DMS53 treated with DMSO at 0.1 percent for 48 hours (cell line): ENCODE measurements at regions not wholly inside any gene's neighbourhood (a gene's known extent, or its start where the extent isn't known, plus 50 kb on each side); places are given as distances from the start of the nearest gene placed in this dataset.

Source experiments
- DNase-seq: peaks from one replicate; lab custom pipeline; 2025; ENCODE audit not compliant: unreplicated experiment; lab: John Stamatoyannopoulos, UW

DNA sequence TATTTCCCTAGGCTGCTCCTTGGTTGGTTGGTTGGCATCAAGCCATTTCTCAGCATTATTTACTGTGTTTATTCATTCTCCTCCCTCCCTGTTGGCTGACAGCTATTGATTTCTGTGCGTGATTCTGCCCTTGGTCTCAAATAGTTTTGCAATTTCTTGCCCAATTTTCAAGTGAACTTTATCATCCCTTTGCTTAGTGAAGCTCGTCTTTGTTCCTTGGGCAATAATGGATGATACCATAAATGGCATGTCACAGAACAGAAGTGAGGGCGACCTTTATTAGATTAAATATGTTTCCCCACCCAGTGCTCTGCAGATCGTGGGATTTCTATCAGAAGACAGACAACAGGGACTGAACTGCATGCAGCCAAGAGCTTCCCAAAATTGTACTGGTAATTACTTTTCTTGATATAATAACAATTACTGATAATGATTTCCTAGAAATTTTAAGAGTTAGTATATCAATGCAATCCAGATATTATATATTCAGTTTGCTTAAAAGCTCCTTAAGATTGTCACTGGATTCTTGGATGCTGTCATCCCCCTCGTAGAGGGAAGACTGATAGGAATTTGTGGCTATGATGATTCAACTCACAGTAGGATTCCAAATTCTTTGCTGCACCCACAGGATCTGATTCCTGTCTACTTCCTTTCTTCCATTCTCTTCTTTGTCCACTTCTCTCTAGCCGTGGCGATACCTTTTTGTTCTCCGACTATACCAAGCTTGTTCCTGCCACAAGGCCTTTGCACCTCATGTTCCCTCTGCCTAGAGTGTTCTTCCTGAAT, 122.1 kb upstream of the KAZN start:
- DNase-seq = no peak

DNA sequence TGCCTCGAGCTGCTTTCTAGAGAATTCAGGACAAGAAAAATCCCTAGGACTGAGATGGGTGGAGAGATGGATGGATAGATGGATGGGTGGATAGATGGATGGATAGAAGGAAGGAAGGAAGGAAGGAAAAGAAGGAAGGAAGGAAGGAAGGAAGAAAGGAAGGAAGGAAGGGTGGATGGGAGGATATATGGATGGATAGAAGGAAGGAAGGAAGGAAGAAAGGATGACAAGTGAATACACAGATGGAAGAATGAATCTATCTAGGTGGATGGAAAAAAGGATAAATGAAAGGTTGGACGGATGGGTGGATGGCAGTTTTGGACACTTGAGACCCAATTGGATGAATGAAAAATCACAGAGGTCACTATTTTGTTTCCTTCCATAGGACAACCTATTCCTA, 120.4 kb upstream of the KAZN start:
- no peak for DNase-seq

DNA sequence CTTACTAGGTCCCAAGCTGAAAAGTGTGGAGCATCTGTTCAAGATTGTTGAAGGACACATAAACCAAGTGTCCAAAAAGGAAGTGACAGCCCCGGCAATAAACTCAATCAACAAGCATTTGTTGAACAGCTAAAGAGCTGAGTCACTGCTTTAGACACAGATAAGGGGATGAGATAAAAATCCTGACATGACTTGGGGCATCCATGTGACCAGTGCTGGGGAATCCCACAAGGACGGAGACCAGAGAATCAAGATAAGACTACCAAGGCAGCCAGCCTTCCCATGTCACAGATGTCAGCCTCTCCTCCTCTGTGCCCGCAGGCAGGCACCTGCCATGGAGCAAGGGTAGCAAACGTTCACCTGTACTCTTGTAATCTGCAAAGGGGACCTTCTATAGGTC, 118.6 kb upstream of the KAZN start:
- DNase-seq = no peak

DNA sequence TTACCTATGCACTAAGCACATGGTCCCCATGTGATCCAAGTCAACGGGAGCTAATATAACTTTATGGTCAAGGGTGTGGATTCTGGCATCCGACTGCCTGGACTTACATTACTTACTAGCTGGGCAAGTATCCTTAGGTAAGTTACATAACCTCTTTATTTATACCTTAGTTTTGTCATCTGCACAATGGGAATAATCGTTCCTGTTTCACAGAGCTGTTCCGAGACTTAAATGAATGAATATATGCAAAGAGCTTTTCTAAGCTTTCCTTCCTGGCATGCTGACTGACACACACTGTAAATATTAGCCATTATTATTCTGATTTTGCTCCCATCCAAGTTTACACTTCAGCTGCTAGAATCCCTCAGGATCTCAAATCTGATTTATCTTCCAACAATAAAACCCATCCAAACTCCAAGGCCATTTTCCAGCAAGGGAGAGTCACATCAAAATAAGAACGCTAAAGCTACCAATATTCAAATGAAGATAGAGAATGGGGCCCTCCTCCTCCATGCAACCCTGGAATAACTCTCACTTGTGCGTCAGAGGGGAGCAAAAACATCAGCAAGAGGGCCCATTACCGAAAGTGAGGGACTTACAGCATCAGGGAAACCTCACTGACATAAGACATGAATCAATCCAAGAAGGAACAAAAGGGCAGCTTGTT, 115.6 kb upstream of the KAZN start:
- no peak for DNase-seq

DNA sequence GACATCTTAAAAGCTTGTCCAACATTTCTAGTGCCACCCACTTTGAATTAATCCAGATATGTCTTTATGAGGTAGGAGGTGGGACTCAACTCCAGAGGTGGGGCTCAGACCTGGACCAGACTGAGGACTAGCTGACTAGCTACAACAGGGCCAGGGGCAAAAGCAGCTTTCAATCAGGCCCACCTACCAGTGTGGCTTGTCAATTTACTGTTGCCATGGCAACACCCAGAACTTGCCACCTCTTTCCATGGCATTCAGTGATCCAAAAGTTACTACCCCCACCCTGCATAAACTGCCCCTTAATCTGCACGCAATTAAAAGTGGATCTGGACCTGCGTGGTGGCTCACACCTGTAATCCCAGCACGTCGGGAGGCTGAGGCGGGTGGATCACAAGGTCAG, 113.2 kb upstream of the KAZN start:
- DNase-seq = no peak

DNA sequence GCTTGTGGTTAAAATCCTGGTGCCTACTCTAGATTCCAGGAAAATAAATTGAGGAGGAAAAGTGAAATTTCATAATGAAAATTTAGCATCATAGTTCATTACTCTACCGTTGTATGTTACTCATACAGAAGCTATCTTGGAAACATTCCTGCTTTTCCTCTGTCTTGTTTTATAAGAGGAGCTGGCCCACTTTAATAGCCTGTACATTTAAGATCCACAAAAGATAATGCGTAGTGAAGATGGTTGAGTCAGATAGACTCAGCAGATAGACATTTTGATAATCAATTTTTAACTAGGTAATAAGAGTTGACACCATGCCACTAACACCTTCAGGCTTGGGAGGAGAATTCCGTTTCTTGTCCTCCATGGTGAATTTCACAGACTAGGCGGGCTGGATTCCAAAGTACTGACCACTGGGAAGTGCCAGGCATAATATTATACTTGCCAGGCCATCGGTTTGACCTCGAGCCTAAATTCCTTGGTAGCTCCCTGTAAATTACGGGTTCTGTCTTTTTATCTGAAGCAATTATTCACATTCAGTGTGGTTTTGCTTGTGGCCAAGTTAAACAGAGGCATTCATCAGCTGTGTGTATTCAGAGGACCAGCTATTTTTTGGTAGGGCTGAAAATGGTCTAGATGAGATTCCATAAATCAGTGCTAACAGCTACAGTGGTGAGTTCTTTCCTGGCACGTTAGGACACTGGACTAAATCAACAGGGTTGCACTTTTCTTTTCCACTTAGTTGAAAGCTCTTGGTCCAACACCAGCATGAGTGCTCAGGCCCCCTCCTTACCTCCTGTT, 111.9 kb upstream of the KAZN start:
- no peak for DNase-seq

DNA sequence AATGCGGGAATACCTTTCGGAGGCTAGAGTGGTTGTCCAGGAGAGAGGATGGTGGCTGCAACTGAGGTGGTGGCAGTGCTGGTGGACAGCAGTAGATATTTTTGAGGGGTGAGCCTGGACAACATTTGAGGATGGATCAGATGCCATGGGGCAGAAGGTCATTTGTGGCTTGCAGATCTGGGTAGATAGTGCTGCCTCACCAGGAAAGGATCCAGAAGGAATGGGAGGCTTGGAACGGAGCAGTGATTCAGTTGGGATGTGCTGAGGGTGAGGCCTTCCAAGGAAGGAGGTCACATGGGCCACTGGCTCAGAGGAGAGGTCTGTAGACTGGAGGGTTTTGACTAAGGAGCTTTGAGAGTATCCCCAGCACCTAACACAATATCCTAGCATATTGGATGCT, 110.8 kb upstream of the KAZN start:
- no peak for DNase-seq

DNA sequence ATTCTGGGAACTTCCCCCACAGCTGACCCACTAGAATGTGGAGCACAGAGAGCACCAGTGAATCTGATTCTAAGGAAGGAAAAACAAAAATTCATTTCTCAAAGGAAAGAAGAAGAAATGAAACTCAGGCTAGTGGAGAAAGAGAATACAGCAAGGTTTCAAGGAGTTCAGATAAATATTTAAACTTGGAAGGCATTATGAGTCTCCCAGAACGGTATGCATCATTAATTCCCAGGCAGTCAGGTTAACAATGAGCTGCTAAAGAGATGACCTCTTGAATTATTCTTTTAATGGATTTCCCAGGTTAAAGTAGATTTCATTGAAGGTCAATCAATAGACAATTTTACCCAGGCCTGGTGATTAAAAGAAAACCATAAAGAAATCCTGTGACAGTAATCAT, 103.6 kb upstream of the KAZN start:
- DNase-seq = no peak

DNA sequence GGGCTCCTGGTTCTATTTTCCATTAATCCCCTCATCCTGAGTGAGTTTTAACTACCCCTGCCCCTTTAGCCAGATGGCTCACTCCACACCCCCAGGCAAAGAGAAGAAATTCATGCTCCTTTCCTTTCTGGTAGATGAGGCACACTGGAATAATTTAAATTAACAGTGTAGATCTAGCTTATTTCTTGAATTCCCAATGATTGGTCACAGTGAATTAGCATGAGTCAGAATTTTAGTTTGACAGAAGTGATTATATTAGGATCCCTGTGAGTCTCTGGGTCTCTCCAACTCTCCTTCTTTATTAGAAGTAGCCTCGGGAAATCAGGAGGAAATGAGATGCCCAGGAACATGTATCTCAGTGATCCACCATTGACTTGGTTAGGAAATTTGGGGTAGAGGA, 103.1 kb upstream of the KAZN start:
- DNase-seq = no peak

DNA sequence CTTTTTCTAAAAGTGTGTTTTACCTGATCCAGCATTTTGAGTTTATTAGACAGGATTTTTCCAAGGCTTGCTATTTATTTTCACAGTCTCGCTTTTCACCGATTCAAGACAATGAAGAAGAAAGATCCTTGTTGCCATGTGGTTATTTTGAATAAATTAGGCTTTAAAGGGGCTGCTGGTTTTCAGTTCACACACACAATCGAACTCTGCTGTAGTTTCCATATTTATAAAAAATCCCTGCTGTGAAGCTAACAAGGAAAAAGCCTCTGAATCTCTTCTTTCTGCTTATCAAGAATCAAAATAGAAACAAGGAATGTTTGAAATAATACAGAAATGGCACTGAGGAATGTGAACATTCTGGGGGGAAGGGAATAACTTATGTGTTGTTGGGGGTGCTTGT, 102.5 kb upstream of the KAZN start:
- no peak for DNase-seq

DNA sequence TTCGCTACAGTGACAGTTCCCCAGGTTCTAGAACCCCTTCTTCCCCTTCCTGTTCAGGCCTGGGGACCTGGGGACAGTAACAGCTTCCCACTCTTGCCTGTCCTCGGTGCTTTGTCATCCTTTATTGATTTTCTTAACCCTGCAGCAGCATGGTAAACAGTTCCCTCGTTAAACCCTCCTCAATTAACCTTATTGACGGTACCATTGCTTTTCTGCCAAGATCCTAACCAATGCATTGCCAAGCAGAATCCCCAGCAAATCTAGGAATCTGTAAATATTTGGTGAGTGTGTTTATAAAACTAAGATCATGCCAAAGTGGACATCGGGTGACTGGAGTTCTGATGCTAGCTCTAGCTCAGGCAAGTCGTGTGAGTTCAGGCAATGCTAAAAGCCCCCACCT, 99.6 kb upstream of the KAZN start:
- no peak for DNase-seq

DNA sequence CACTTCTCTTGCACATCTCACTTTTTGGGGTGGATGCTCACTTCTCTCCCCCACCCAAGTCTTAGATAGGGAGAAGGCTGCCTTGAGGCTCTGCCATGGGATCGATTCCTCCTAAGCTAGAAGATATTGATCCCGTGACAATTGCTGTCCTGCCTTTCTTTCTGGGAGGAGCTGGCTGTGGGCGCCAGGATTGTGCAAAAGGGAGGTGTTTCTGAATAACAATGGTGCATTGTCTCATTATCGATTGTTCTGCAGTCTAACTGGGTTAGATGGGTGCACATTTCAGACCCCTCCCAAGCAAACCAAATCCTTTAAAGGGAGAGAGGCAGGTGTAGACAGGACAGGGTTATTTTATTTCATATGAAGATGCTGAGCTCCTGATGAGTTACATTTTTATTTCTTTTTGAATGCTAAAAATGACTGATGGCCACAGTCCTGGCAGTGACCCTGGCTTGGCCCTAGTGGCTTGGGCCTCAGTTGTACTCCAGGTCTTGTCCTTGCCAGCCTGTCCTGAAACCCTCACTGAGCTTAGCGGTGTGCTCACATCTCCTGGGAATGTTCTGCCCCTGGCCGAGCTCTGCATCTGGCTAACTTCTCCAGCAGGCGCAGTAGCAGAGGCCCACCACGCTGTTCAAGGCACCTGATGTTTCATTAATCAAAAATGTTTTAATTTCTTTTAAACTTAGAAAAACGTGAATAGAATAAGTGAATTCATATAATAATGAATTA, 99.0 kb upstream of the KAZN start:
- no peak for DNase-seq

DNA sequence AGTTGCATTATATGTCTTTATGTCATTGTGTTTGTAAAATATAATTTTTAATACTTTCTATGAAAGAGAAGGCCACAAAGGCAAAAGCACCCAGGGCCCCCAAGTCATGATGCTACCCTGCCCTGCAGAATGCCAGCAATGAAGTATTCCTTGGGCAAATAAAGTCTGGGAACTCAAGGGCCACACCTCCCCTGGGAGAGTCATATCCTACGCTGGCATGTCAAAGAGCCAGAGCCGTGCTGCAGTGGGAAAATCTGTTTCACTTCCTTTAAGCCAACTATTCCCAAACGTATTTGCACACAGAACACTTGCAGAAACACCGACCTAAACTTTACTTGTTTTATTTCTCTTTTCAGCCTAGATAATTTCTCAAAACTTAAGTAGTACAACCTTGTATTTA, 98.4 kb upstream of the KAZN start:
- no peak for DNase-seq

DNA sequence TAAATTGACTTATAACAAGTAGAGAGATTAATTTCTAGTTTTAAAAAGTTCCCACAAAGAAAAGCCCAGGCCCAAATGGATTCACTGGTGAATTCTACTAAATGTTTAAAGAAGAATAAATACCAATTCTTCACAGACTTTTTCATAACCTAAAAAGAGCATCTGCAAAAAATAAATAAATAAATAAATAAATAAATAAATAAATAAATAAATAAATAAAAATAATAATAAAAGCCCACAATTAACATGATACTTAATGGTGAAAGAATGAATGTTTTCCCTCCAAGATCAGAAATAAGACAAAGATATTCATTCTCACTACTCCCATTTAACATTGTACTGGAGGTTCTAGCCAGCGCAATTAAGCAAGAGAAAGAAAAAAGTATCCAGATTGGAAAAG, 97.6 kb upstream of the KAZN start:
- DNase-seq = no peak

DNA sequence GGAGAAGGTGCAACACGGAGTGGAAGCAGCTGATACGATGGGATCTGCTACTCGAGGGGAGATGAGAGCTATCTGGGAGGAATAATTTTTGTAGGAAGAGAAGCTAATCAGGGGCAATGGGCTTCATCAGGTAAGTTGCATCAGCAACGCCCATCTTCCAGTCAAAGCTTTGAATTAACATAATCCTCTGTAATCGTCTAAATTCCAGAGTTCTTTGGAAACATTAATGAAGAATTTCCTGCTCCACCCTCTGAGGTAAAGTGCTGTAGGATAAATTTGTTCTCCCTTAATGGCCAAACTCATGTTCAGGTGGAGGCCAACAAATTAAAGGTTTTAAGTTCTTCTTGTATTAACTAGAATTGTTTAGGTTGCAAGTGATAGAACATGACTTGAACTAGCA, 94.0 kb upstream of the KAZN start:
- DNase-seq = no peak

DNA sequence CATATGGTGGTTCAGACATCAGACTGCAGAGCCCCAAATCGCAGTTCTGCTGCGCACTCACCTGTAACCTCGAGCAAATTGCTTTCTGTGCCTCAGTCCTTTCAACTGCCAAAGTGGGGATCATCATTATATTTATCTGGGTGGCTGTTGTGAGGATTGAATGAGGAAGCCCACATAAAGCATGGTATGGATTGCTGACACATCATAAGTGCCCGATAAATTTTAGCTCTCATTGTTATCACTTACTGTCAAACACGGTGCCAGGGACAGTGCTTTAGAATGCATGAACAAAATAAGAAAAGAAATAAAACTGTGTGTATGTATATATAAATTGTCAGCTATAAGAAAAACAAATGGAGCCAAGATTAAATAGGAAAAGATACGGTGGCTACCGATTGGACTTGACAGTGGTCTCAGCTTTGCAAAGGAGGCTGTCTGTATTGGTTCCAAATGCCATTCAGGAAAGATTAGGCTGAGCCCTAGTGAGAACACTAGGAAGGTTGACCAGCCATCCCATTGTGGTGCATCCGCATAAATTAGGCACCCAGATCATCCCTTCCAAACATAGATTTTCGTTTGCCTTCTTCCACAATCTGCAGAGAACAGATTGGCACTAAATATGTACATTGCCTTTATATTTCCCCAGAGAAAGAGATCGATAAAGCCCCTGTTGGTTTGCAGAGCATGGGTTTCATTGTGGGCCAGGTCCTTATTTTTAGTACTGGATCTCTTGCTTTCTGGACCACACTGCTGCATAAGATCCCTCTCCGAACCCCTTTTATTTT, 91.8 kb upstream of the KAZN start:
- DNase-seq = no peak

DNA sequence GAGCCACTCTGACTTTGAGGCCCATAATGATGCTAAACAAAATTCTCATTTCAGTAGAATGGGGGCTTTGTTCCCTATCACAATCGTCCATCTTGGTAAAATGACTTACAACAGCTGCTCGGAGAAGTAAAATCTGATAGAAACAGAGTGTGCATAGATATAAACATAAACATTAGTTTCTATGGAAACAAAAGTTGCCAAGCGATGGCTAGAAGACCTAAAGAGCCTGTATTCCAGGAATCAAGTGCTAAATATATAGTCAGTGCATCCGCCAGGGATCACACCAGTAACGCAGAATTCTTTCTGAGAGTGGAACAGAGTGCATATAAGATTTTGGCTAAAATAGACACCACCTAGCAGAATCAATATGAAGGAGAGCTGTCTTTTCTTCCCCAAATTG, 91.2 kb upstream of the KAZN start:
- DNase-seq = no peak

DNA sequence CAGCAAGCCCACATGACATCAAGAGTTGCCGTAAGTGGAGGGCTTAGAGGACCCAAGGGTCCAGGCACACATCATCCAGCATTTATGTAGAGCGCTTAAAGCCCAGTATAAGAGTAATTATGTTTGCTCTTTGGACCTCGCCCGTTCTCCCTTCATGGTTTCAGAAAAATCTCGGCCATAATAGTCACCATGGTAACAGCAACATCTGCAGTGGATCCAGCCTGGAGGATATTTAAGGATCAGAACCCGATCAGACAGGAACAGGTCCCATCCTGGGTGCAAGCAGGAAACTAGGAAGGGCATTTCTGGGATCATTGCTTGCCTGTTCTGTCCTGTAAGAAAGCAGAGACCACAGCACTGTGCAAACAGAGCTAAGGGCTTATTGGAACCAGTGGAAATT, 89.9 kb upstream of the KAZN start:
- DNase-seq = no peak

DNA sequence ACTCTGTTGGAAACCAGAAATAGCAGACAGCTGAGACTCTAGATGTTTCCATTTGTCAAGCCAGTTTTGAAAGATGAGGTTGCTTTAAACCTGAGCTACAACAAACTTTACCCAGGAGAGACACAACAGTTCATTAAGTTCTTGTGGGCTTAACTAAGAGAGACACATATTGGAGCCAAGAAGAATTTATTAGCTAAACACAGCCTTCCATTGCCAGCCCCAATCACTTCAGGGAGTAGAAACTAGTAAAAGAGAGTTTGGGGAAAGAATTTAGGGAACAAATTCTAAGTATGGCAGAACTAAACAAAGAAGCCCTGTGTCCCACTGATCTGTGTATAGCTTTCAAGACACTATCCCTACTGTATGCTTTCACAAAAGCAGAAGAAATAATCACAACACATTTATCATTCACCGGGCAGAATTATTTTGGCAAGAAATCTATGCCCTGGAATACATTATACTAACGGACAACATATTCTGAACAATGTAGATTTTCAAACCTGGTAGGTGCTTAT, 87.3 kb upstream of the KAZN start:
- DNase-seq = no peak

DNA sequence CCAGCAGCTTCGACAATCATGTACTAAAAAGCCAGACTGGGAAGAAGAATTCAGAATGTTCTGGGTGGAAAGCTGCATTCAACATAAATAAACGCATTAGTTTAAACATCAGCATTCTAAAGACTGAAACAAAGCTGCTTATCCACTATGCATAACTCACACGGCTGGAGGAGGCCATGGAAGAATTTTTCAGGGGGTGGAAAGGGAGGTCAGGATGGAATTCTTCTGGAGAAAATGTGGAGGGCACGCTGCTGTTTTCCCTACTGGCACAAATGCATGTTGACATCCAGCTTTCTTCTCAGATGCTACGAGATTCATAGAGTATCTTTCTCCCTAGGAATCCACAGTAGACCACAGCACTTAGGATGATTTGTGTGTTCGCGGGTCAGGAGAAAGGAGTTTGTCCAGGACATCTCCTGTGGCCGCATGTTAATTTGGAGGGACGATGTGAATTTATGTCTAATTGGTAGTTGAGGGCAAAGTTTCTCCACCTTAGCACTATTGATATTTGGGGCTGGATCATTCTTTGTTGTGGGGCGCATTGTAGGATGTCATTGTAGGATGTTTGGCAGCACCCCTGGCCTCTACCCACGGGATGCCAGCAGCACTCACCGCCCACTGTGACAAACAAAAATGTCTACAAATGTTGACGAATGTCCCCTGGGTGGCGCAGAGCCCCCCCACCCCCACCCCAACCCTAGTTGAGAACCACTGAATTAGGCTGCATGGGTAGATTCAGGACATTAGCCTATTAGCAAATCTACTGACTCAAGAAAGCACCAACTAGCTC, 86.5 kb upstream of the KAZN start:
- DNase-seq = no peak
